Endodermal cell (in vitro differentiated cells): ENCODE measurements at regions not wholly inside any gene's neighbourhood (a gene's known extent, or its start where the extent isn't known, plus 50 kb on each side); places are given as distances from the start of the nearest gene placed in this dataset.

Experiments
- DNase-seq: peaks from one replicate; pipeline ENCODE4 v3.0.0-alpha.2; 2017
- H3K27ac ChIP-seq: 2 replicates; pipeline ENCODE4 v1.5.1; 2013; ENCODE audit warnings: mild to moderate bottlenecking, low read depth, low read length, moderate library complexity
- H3K27me3 ChIP-seq: 2 replicates; pipeline ENCODE4 v1.6.1; 2013; ENCODE audit warnings: mild to moderate bottlenecking, low read length, moderate library complexity; ENCODE audit not compliant: insufficient read depth, control insufficient read depth, poor library complexity, severe bottlenecking
- H3K36me3 ChIP-seq: 2 replicates; pipeline ENCODE4 v1.7.0; 2013; ENCODE audit warnings: mild to moderate bottlenecking, low read length, moderate library complexity; ENCODE audit not compliant: control insufficient read depth, insufficient read depth
- H3K4me1 ChIP-seq: one replicate; pipeline ENCODE4 v1.7.0; 2013; ENCODE audit warnings: low read length; ENCODE audit not compliant: control insufficient read depth, insufficient read depth
- H3K4me3 ChIP-seq: 2 replicates; pipeline ENCODE4 v1.5.1; 2013; ENCODE audit warnings: mild to moderate bottlenecking, low read length, moderate library complexity
- H3K9ac ChIP-seq: 2 replicates; pipeline ENCODE4 v1.6.1; 2013; ENCODE audit warnings: mild to moderate bottlenecking, low read length, moderate library complexity; ENCODE audit not compliant: poor library complexity, severe bottlenecking; ENCODE audit errors: extremely low read depth
- H3K9me3 ChIP-seq: 2 replicates; pipeline ENCODE4 v1.6.1; 2013; ENCODE audit warnings: mild to moderate bottlenecking, low read length, moderate library complexity; ENCODE audit not compliant: control insufficient read depth
- H3K27ac Mint-ChIP-seq: 2 replicates; pipeline ENCODE4 v1.8.0; 2020; ENCODE audit warnings: mixed read lengths
- H3K27me3 Mint-ChIP-seq: 2 replicates; pipeline ENCODE4 v1.8.0; 2021; ENCODE audit warnings: mild to moderate bottlenecking, mixed read lengths; ENCODE audit not compliant: insufficient read depth
- H3K36me3 Mint-ChIP-seq: 2 replicates; pipeline ENCODE4 v1.8.0; 2020; ENCODE audit warnings: low read depth, mixed read lengths
- H3K4me1 Mint-ChIP-seq: 2 replicates; pipeline ENCODE4 v1.8.0; 2020; ENCODE audit warnings: mixed read lengths
- H3K4me3 Mint-ChIP-seq: 2 replicates; pipeline ENCODE4 v1.8.0; 2020; ENCODE audit warnings: mild to moderate bottlenecking, moderate library complexity, mixed read lengths
- H3K9me3 Mint-ChIP-seq: 2 replicates; pipeline ENCODE4 v1.8.0; 2020; ENCODE audit warnings: mild to moderate bottlenecking, mixed read lengths
- WGBS, 2 experiments: methylation state at CpG; one replicate each; pipeline versions ENCODE4 v1.1.5 to v1.1.7; 2013; ENCODE audit warnings: missing lambda C conversion rate in 2 of 2, mixed read lengths in 1 of 2; ENCODE audit not compliant: insufficient coverage in 1 of 2, insufficient read length in 1 of 2; 5-methylcytosine and 5-hydroxymethylcytosine counted together
- TF ChIP-seq, protein P1 (sequence below): fragments of 200-600 bp; sonication (generic); conservative IDR thresholded peaks from 2 replicates; pipeline ENCODE4 v1.5.0; 2021; ENCODE audit warnings: antibody characterized with exemption, mild to moderate bottlenecking

DNA sequence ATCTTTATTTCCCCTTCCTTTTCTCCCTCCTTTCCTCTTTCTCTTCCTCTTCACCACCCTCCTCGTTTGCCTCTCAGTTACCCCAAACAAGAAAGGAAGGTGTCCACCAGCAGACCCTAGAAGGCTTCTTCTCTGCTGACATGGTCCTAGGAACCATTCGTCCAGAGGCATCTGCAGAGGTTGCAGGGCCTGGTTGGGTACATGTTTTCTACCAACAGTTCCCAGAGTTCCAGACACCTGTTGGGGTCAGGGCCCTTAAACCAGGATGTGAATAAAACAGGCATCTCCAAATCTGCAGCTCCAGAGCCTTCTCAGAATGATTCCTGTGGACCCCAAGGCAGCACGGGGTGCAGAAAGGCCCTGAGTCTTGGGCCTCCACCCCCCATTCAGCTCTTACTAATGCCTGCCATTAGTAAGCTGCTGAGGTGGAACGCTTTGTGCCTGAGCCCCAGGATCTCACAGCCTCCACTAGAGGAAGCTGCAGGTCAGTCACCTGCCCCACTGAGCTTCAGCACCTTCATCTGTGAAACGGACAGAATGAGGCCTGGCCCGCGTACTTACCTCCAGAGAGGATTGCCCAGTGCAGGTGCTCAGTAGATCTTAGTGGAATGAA is 130.4 kb downstream of the DICER1 start:
- Mint-ChIP-seq H3K27ac (no peak overlapping the region), H3K27me3 (peaks cover 1% of the 10 kb centered on the region), H3K36me3 (no peaks in the 10 kb centered on the region), H3K9me3 (peaks cover 8% of the 10 kb centered on the region), H3K4me3 (no peak overlapping the region), H3K4me1 (no peaks in the 10 kb centered on the region)
- Histone ChIP-seq H3K9ac (no peak overlapping the region), H3K4me3 (no peak overlapping the region), H3K27ac (no peak overlapping the region), H3K27me3 (no peaks in the 10 kb centered on the region), H3K36me3 (no peaks in the 10 kb centered on the region), H3K4me1 (no peaks in the 10 kb centered on the region), H3K9me3 (peaks cover 2% of the 10 kb centered on the region)
- no peak for DNase-seq
- TF ChIP-seq, protein P1, sequence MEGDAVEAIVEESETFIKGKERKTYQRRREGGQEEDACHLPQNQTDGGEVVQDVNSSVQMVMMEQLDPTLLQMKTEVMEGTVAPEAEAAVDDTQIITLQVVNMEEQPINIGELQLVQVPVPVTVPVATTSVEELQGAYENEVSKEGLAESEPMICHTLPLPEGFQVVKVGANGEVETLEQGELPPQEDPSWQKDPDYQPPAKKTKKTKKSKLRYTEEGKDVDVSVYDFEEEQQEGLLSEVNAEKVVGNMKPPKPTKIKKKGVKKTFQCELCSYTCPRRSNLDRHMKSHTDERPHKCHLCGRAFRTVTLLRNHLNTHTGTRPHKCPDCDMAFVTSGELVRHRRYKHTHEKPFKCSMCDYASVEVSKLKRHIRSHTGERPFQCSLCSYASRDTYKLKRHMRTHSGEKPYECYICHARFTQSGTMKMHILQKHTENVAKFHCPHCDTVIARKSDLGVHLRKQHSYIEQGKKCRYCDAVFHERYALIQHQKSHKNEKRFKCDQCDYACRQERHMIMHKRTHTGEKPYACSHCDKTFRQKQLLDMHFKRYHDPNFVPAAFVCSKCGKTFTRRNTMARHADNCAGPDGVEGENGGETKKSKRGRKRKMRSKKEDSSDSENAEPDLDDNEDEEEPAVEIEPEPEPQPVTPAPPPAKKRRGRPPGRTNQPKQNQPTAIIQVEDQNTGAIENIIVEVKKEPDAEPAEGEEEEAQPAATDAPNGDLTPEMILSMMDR: peak; percentile 38
- WGBS, 2 experiments: 87 to 95% methylated on average over 6 to 7 of the region's 7 CpGs

DNA sequence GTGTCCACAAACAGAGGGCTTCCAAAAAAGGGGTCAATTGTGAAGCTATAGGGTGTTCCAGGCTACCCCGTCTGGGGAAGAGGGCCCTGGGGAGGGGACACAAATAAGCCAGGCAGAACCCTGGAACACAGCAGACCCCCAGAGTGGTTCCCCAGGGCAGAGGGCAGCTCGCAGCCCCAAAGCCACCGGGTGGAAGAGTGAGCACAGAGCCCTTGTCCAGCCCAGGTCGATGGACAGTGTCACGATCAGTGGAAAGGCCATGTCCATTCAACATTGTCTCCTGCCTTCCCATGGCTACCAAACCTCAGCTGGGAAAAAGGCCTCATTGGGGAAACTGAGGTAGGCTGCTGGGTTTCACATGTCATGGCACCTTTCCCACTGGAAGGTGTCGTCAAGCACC is 131.4 kb downstream of the DICER1 start:
- Mint-ChIP-seq H3K27me3 (peaks cover 1% of the 10 kb centered on the region), H3K4me3 (no peak overlapping the region), H3K4me1 (no peaks in the 10 kb centered on the region), H3K36me3 (no peaks in the 10 kb centered on the region), H3K9me3 (peaks cover 4% of the 10 kb centered on the region), H3K27ac (no peak overlapping the region)
- Histone ChIP-seq H3K9me3 (peaks cover 11% of the 10 kb centered on the region), H3K4me1 (no peaks in the 10 kb centered on the region), H3K36me3 (no peaks in the 10 kb centered on the region), H3K4me3 (no peak overlapping the region), H3K27ac (no peak overlapping the region), H3K27me3 (no peaks in the 10 kb centered on the region), H3K9ac (no peak overlapping the region)
- DNase-seq: no peak
- WGBS, 2 experiments: 93 to 100% methylated on average over 3 to 6 of the region's 6 CpGs
- TF ChIP-seq, protein P1: no peak

DNA sequence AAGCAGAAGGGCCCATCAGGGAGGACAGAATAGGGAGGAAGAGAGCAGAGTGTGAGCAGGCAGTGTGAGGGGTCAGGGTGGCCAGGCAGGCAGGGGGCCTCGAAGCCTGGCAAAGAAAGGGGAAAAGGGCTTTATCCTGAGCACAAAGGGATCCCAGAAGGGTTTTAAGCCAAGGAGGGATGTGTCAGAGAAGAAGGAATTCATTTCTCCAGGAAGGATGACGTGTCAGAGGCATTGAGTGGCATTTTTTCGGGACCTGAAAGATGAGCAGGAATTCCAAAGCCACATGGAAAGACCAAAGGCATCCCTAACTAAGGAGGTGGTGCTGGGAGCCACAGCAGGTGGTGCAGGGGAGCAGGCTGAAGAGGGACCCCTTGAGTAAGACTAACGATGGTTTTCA is 132.1 kb downstream of the DICER1 start:
- no peak for DNase-seq
- Histone ChIP-seq H3K9ac (no peak overlapping the region), H3K36me3 (no peaks in the 10 kb centered on the region), H3K27me3 (no peaks in the 10 kb centered on the region), H3K9me3 (peaks cover 11% of the 10 kb centered on the region), H3K4me3 (no peak overlapping the region), H3K27ac (no peak overlapping the region), H3K4me1 (no peaks in the 10 kb centered on the region)
- H3K4me1 Mint-ChIP-seq: no peaks in the 10 kb centered on the region
- no peak overlapping the region for H3K4me3 Mint-ChIP-seq
- WGBS, 2 experiments: 78 to 83% methylated on average over 4 of the region's 4 CpGs
- no peaks in the 10 kb centered on the region for H3K36me3 Mint-ChIP-seq
- H3K9me3 Mint-ChIP-seq: peaks cover 4% of the 10 kb centered on the region
- TF ChIP-seq, protein P1: no peak
- no peak overlapping the region for H3K27ac Mint-ChIP-seq
- peaks cover 1% of the 10 kb centered on the region for H3K27me3 Mint-ChIP-seq
